SK-N-MC (cell line): ENCODE measurements at regions not wholly inside any gene's neighbourhood (a gene's known extent, or its start where the extent isn't known, plus 50 kb on each side); places are given as distances from the start of the nearest gene placed in this dataset.

Source experiments
- DNase-seq: peaks from one replicate; pipeline ENCODE4 v3.0.0-alpha.2; 2011; ENCODE audit warnings: low read depth, low spot score
- H3K27ac ChIP-seq: fragments of 200-600 bp; sonication (generic); 2 replicates; pipeline ENCODE4 v1.5.1; 2016; ENCODE audit warnings: mixed run types
- H3K36me3 ChIP-seq: fragments of 200-600 bp; sonication (generic); 2 replicates; pipeline ENCODE4 v1.6.1; 2017; ENCODE audit warnings: antibody characterized with exemption, low read length, mixed read lengths; ENCODE audit not compliant: insufficient read depth
- H3K4me3 ChIP-seq: fragments of 200-600 bp; sonication (generic); 2 replicates; pipeline ENCODE4 v1.5.1; 2016
- H3K9ac ChIP-seq: fragments of 200-600 bp; sonication (generic); 2 replicates; pipeline ENCODE4 v1.8.0; 2017; ENCODE audit warnings: mixed run types, mixed read lengths; ENCODE audit not compliant: insufficient read length
- H3K9me3 ChIP-seq: fragments of 200-600 bp; sonication (generic); 2 replicates; pipeline ENCODE4 v1.6.1; 2017; ENCODE audit warnings: low read depth, mild to moderate bottlenecking, antibody characterized with exemption, low read length, moderate library complexity, mixed read lengths
- EZH2 ChIP-seq: fragments of 200-600 bp; sonication (generic); IDR thresholded peaks from one replicate; pipeline ENCODE4 v1.6.1; 2017; ENCODE audit warnings: antibody characterized with exemption
- FOXP2 ChIP-seq: optimal IDR thresholded peaks from 2 replicates; pipeline ENCODE3; 2011; ENCODE audit warnings: mild to moderate bottlenecking, moderate library complexity; ENCODE audit not compliant: insufficient read depth; ENCODE audit errors: extremely low read length, control extremely low read depth
- POLR2AphosphoS5 ChIP-seq: IDR thresholded peaks from 2 replicates; pipeline ENCODE4 v1.6.1; 2012; ENCODE audit warnings: mild to moderate bottlenecking, low read depth, low read length, borderline replicate concordance

DNA sequence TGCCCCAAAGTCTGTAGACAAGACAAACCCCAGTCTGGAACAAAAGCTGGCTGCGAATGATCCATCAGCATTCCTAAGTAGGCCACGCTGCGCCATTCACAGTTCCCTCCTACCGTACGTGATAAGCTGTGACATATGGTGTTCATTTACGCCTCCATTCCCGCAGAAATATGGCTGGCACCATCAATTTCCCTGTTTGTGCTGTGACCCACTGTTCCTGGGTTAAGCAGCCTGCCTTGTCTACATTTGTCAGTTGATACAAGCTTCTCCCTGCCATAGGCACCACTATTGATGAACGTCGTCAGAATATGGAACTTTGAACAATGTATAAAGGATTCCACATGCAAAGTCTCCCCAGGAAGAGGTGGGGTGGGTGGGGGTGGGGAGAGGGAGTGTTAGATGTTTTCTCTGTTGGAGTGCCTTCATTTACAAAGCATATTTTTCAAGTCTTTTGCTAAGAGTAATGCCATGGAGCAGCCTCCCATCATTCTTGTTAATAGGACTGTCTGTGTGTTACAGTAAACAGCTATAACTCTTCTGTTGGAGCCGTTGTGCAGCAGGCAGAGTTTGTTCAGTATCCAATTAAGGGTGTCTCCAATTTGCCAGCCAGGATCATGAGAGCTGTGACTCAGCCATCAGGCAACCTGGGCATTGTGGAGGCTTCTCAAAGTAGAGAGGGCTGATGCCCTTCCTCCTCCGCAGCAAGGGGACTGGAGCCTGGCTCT is 294.6 kb downstream of the TMEM114 start:
- Histone ChIP-seq H3K4me3 (no peak overlapping the region), H3K27ac (no peak overlapping the region), H3K9ac (no peak overlapping the region), H3K9me3 (no peaks in the 10 kb centered on the region), H3K36me3 (no peaks in the 10 kb centered on the region)
- no peak for DNase-seq
- TF ChIP-seq POLR2AphosphoS5 (no peak), FOXP2 (no peak), EZH2 (no peak)

DNA sequence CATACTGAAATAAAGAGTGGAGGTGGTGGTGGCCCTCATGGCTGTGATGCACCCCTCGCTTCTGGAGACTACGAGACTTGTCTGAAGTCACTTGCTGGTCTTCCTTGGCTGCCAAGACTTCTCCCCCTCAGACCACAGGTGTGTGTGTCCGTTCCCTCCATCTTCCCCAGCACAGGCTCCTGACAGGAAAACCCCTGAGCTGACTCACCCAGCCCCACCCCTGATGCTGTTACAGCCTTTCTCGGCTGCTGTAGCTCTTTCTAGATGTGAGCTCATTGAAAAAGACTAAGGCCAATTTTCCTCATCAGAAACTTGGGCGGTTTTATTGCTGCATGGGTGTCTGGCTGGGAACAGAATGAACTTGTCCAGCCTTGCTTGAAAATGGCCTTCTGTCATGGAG is 296.9 kb downstream of the TMEM114 start:
- H3K27ac ChIP-seq, result no peak overlapping the region
- H3K9ac ChIP-seq, result no peak overlapping the region
- no peak overlapping the region for H3K4me3 ChIP-seq
- DNase-seq, result no peak
- no peaks in the 10 kb centered on the region for H3K36me3 ChIP-seq
- TF ChIP-seq POLR2AphosphoS5, result no peak
- no peak for TF ChIP-seq EZH2
- no peak for TF ChIP-seq FOXP2
- H3K9me3 ChIP-seq, result no peaks in the 10 kb centered on the region

DNA sequence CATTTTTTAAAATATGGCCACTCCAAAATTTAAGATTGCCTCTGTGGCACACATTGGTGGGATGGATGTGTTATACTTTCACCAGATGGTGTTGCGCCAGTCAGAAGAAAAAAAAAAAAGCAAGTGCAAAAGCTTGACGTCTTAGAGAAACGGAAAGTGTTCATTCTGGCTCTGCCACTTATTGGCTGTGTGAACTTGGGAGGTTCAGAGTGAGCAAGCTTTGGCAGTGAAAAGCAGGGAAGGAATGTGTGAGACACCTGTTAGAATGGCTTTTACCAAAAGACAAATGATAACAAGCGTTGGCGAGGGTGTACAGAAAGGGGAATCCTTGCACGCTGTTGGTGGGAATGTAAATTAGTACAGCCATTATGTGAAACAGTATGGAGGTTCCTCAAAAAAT is 298.0 kb downstream of the TMEM114 start:
- H3K27ac ChIP-seq, result no peak overlapping the region
- no peak for DNase-seq
- no peaks in the 10 kb centered on the region for H3K36me3 ChIP-seq
- no peak for TF ChIP-seq POLR2AphosphoS5
- no peak overlapping the region for H3K9ac ChIP-seq
- no peak overlapping the region for H3K4me3 ChIP-seq
- H3K9me3 ChIP-seq, result no peaks in the 10 kb centered on the region

DNA sequence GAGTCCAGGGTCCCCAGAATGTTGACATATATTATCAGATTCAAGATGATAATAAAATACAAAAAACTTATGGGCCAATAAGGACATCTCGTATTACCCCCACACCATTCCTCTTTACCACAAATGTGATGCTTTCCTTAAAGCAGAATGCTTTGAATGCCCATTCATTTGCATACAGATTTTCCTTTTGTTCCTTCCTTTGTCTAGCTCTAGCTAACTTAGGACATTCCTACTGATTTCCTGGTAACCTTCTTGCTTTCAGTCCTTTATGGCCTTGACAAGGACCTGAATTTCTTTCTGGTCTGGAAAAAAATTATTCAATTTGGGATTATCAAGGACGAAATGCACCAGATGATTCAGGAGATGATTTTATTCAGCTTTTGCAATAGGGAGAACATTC is 304.0 kb downstream of the TMEM114 start:
- H3K4me3 ChIP-seq, result no peak overlapping the region
- no peaks in the 10 kb centered on the region for H3K36me3 ChIP-seq
- DNase-seq, result no peak
- TF ChIP-seq POLR2AphosphoS5, result no peak
- no peak for TF ChIP-seq EZH2
- TF ChIP-seq FOXP2, result no peak
- H3K9ac ChIP-seq, result no peak overlapping the region
- H3K9me3 ChIP-seq, result no peaks in the 10 kb centered on the region
- H3K27ac ChIP-seq, result no peak overlapping the region

DNA sequence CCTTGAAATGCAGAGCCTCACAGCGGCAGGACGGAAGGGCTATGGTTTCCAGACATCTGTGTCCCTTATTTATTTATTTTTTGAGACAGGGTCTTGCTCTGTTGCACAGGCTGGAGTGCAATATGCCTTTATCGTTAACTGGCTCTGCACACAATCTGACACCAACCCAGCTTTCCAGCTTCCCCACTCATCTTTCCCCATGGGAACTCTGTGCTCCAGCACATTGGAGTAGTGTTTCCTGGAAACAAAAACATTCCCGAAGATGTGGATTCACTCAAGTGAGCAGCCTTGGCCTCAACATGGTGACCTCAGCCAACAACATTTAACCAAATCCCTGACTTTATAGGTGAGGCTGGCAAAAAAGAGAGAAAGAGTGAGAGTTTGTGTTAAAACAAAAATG is 307.1 kb downstream of the TMEM114 start:
- Histone ChIP-seq H3K9ac (no peak overlapping the region), H3K36me3 (no peaks in the 10 kb centered on the region), H3K27ac (no peak overlapping the region), H3K9me3 (no peaks in the 10 kb centered on the region), H3K4me3 (no peak overlapping the region)
- DNase-seq, result no peak
- TF ChIP-seq FOXP2 (no peak), EZH2 (no peak), POLR2AphosphoS5 (no peak)

DNA sequence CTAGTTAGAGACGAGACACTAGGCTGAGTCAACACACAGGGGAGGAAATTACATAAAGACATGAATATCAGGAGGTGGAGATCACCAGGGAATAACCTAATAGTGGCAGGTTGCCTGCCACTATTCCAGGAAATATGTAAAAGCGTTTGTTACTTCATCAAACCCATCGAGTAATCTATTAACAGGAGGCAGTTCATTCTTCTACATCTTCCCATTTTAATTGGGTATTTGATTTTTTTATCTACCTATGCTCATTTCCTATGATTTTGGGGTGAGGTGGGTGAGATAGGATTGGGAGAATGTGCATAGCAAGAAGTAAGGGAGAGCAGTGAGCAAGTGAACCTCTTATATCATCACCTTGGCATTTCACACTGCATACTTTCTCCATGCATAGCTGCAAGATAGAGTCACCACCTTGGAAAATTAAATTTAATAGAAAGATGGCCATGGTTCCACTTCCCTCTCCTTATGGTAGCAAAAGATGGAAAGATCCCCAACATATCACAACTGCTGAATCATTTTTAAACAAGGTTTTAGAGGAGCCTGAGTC is 312.2 kb downstream of the TMEM114 start:
- H3K9me3 ChIP-seq, result no peaks in the 10 kb centered on the region
- no peak overlapping the region for H3K4me3 ChIP-seq
- no peak overlapping the region for H3K27ac ChIP-seq
- no peaks in the 10 kb centered on the region for H3K36me3 ChIP-seq
- no peak for DNase-seq
- no peak overlapping the region for H3K9ac ChIP-seq
- TF ChIP-seq EZH2 (no peak), POLR2AphosphoS5 (no peak), FOXP2 (no peak)

DNA sequence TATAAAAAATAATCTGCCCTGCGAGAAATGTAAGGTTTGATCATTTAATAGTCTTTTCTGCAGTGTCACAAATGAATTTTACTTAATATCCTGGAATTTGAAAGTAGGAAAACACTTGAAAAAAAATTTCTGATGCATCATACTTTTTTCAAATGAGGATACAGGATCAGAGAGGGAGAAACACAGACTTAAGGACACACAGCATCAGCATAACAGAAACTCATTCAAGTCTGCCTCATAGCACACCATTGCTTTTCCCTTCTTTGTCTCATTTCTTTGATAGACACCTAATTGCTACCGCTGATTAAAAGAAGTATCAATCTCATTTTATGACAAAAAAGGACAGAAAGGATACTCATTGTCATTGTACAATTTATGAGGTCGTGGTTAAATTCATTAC is 319.0 kb downstream of the TMEM114 start:
- no peak overlapping the region for H3K9ac ChIP-seq
- no peak overlapping the region for H3K27ac ChIP-seq
- H3K36me3 ChIP-seq, result no peaks in the 10 kb centered on the region
- no peaks in the 10 kb centered on the region for H3K9me3 ChIP-seq
- TF ChIP-seq EZH2 (no peak), FOXP2 (no peak), POLR2AphosphoS5 (no peak)
- H3K4me3 ChIP-seq, result no peak overlapping the region
- no peak for DNase-seq

DNA sequence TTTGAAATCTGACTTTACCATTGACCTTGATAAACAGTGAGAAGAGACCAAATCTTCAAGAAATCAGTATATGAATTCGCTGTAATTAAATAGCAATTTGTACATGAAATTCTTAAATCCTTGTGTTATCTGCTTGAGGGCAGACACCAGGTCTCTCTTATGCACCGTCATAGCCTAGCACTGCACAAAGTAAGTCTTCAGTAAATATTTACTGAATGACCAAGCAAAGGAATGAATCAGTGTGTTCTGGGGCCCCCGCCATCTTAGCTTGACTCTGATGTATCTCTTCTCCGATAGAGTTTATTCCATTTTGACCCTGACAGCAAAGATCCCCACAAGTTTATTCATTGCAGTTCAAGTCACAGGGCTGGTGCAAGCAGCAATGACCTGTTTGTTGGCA is 328.0 kb downstream of the TMEM114 start:
- H3K27ac ChIP-seq, result no peak overlapping the region
- H3K9ac ChIP-seq, result no peak overlapping the region
- TF ChIP-seq FOXP2 (no peak), POLR2AphosphoS5 (no peak), EZH2 (no peak)
- H3K36me3 ChIP-seq, result no peaks in the 10 kb centered on the region
- no peak for DNase-seq
- no peaks in the 10 kb centered on the region for H3K9me3 ChIP-seq
- no peak overlapping the region for H3K4me3 ChIP-seq

DNA sequence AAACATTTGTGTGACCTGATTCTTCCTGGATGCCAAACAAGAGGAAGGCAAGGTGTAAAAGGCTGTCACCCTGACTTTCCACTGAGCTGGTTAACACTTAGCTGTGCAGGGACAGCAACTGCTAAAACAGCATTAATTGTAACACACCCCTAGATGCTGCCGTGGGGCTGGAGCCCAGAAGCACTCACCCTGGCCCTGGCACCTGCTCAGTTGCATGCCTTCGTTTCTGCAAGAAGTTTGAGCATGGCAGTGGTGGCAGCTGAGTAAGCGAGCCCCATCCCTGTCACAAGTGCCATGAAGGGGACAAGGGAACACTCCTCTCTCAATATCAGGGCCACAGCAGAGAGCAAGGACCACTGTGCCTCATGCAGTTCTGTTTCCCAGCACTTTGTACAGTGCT is 330.2 kb downstream of the TMEM114 start:
- Histone ChIP-seq H3K36me3 (no peaks in the 10 kb centered on the region), H3K9ac (no peak overlapping the region), H3K9me3 (no peaks in the 10 kb centered on the region), H3K27ac (no peak overlapping the region), H3K4me3 (no peak overlapping the region)
- TF ChIP-seq POLR2AphosphoS5, result no peak
- TF ChIP-seq EZH2, result no peak
- TF ChIP-seq FOXP2, result no peak
- no peak for DNase-seq
